HCT116 (cell line): ENCODE measurements at regions not wholly inside any gene's neighbourhood (a gene's known extent, or its start where the extent isn't known, plus 50 kb on each side); places are given as distances from the start of the nearest gene placed in this dataset.

Source experiments
- ATAC-seq: fragments of 200-7000 bp; cut with Tn5 transposase; 2 replicates; pipeline ENCODE4 v1.9.1; 2020; ENCODE audit warnings: mild to moderate bottlenecking, moderate library complexity
- BruUV-seq: library from RNA; stranded (reverse); fragments of 400-500 nt; replicated peaks from 2 replicates; lab custom pipeline; 2021; lab: Mats Ljungman, UMichigan
- CTCF ChIA-PET: fragments of 300-600 bp; sonication (Branson Sonifier 250); formaldehyde crosslinking; loops from one replicate; lab custom pipeline; 2021; ENCODE audit warnings: antibody characterized with exemption; lab: Charles Lee
- POLR2A ChIA-PET: fragments of 300-600, 350-600 bp; sonication (Branson Sonifier 250); formaldehyde crosslinking; loops from one replicate; lab custom pipeline; 2021; ENCODE audit warnings: antibody characterized with exemption; lab: Charles Lee
- RAD21 ChIA-PET, 2 experiments: fragments of 300-600 bp; sonication (Branson Sonifier 250); formaldehyde crosslinking; loops; one replicate each; lab custom pipeline; 2023; ENCODE audit warnings: low total read pairs in 2 of 2; ENCODE audit not compliant: uncharacterized antibody in 2 of 2, unreplicated experiment in 2 of 2, low non-redundant PET in 1 of 2; lab: Charles Lee
- DNase-seq: peaks from one replicate; pipeline ENCODE4 v3.0.0-alpha.2; 2010; ENCODE audit warnings: low read depth, low spot score
- H2AFZ ChIP-seq: fragments of 200-600 bp; shearing (Covaris generic), sonication (generic); 2 replicates; pipeline ENCODE4 v1.6.1; 2017; ENCODE audit warnings: low read depth, mixed run types, mixed read lengths, antibody characterized with exemption, low read length; ENCODE audit not compliant: poor library complexity, severe bottlenecking
- H3K27ac ChIP-seq: 2 replicates; pipeline ENCODE4 v1.5.1; 2012; ENCODE audit warnings: low read depth, low read length
- H3K27me3 ChIP-seq: fragments of 200-600 bp; sonication (generic); 2 replicates; pipeline ENCODE4 v1.6.1; 2016; ENCODE audit warnings: mixed run types, low read length, mixed read lengths; ENCODE audit not compliant: insufficient read depth
- H3K36me3 ChIP-seq, 2 experiments: fragments of 200-500 bp in 1 of 2; fragments of 200-600 bp in 1 of 2; sonication (Bioruptor generic) in 1 of 2; sonication (generic) in 1 of 2; 2 replicates each; pipeline versions ENCODE4 v1.5.1 to v1.6.1; 2014 to 2016; ENCODE audit warnings: low read length in 2 of 2, inconsistent platforms in 1 of 2, mixed read lengths in 1 of 2, mixed run types in 1 of 2; ENCODE audit not compliant: insufficient read depth in 2 of 2, control insufficient read depth in 1 of 2
- H3K4me1 ChIP-seq, 2 experiments: fragments of 200-600 bp in 1 of 2; sonication (generic) in 1 of 2; 2 replicates each; pipeline versions ENCODE4 v1.5.1 to v1.6.1; 2012 to 2017; ENCODE audit warnings: low read length in 2 of 2, inconsistent platforms in 1 of 2, mild to moderate bottlenecking in 1 of 2, mixed read lengths in 1 of 2, mixed run types in 1 of 2, moderate library complexity in 1 of 2; ENCODE audit not compliant: insufficient read depth in 2 of 2, control insufficient read depth in 1 of 2
- H3K4me2 ChIP-seq: fragments of 200-600 bp; sonication (generic); 2 replicates; pipeline ENCODE4 v1.6.1; 2017; ENCODE audit warnings: mixed run types, low read length, mixed read lengths
- H3K4me3 ChIP-seq, 2 experiments: fragments of 200-600 bp in 1 of 2; sonication (generic) in 1 of 2; replicated peaks in 1 of 2; 2 replicates each; pipeline ENCODE4 v1.5.1; 2011 to 2016; ENCODE audit warnings: low read length in 2 of 2, control low read depth in 1 of 2, low read depth in 1 of 2, mild to moderate bottlenecking in 1 of 2, mixed read lengths in 1 of 2, mixed run types in 1 of 2
- H3K79me2 ChIP-seq: fragments of 200-600 bp; sonication (generic); 2 replicates; pipeline ENCODE4 v1.6.1; 2017; ENCODE audit warnings: mild to moderate bottlenecking, mixed run types, low read length, moderate library complexity, mixed read lengths; ENCODE audit not compliant: insufficient read depth
- H3K9ac ChIP-seq: fragments of 200-600 bp; sonication (generic); 2 replicates; pipeline ENCODE4 v1.6.1; 2016; ENCODE audit warnings: low read length, mixed read lengths
- H3K9me2 ChIP-seq: fragments of 200-600 bp; sonication (generic), shearing (Covaris generic); 2 replicates; pipeline ENCODE4 v1.6.1; 2017; ENCODE audit warnings: mixed run types, mild to moderate bottlenecking, moderate library complexity; ENCODE audit not compliant: insufficient read depth
- H3K9me3 ChIP-seq, 2 experiments: fragments of 200-500 bp in 1 of 2; fragments of 200-600 bp in 1 of 2; sonication (Bioruptor generic) in 1 of 2; sonication (generic) in 1 of 2; 2 replicates each; pipeline ENCODE4 v1.6.1; 2014 to 2017; ENCODE audit warnings: low read length in 2 of 2, mixed read lengths in 2 of 2, inconsistent platforms in 1 of 2, low read depth in 1 of 2, mild to moderate bottlenecking in 1 of 2, mixed run types in 1 of 2, moderate library complexity in 1 of 2; ENCODE audit not compliant: control insufficient read depth in 1 of 2, insufficient read depth in 1 of 2
- H4K20me1 ChIP-seq: fragments of 200-600 bp; sonication (generic), shearing (Covaris generic); 2 replicates; pipeline ENCODE4 v1.6.1; 2017; ENCODE audit warnings: mixed run types, mild to moderate bottlenecking, moderate library complexity; ENCODE audit not compliant: insufficient read depth
- POLR2A ChIP-seq: IDR thresholded peaks from 2 replicates; pipeline ENCODE4 v1.7.0; 2011; ENCODE audit warnings: borderline replicate concordance; ENCODE audit not compliant: insufficient read depth, insufficient read length; ENCODE audit errors: extremely low read depth
- RAD21 ChIP-seq: IDR thresholded peaks from 2 replicates; pipeline ENCODE4 v1.6.1; 2012; ENCODE audit warnings: low read depth, mild to moderate bottlenecking
- SP1 ChIP-seq: IDR thresholded peaks from 2 replicates; pipeline ENCODE4 v1.6.1; 2012; ENCODE audit warnings: low read depth
- SRF ChIP-seq: IDR thresholded peaks from 2 replicates; pipeline ENCODE4 v1.6.1; 2012; ENCODE audit warnings: low read depth
- YY1 ChIP-seq: IDR thresholded peaks from 2 replicates; pipeline ENCODE4 v1.6.1; 2011; ENCODE audit warnings: low read length, low read depth, moderate library complexity, mild to moderate bottlenecking; ENCODE audit not compliant: insufficient replicate concordance; ENCODE audit errors: extremely low read depth
- intact Hi-C: fragments of 100-400 bp; cut with micrococcal nuclease; formaldehyde crosslinking; loops from 2 replicates; pipeline ENCODE4 v1.10.0; 2022
- TF ChIP-seq, protein P1 (sequence below): IDR thresholded peaks from 2 replicates; pipeline ENCODE4 v1.6.1; 2012; ENCODE audit warnings: low read depth
- TF ChIP-seq, protein P2 (sequence below), 3 experiments: fragments of 200-600 bp in 1 of 3; sonication (generic) in 1 of 3; IDR thresholded peaks in 2 of 3; conservative IDR thresholded peaks in 1 of 3; 2 replicates each; pipeline ENCODE4 v1.5.1; 2012 to 2017; ENCODE audit warnings: low read depth in 2 of 3, low read length in 2 of 3, antibody characterized with exemption in 1 of 3, borderline replicate concordance in 1 of 3, control low read depth in 1 of 3, mild to moderate bottlenecking in 1 of 3, mixed read lengths in 1 of 3, mixed run types in 1 of 3, moderate library complexity in 1 of 3; ENCODE audit not compliant: insufficient read depth in 1 of 3

DNA sequence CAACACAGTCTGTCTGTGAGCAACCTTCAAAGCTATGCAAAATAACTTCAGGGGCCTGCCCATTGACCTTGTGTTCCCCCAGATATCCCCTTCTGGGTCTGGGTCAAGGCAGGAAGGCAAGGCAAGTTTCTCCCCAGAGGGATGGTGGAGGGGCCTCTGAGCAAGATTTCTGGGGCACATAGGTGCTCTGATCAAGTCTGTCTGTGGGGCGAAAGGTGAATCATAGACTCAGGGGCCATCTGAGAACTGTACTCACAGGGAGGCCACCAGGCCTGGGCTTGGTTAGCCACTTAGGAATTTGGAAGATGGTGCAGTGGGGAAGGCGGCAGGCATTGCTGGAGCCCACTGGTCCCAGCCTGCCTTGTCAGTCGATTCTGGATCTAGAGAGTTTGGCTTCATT lies 92.4 kb downstream of the MINAR1 start:
- Histone ChIP-seq H3K79me2 (no peaks in the 10 kb centered on the region), H3K4me1 (no peaks in the 10 kb centered on the region), H3K9ac (no peak overlapping the region), H3K4me2 (no peak overlapping the region), H2AFZ (no peak overlapping the region), H4K20me1 (no peaks in the 10 kb centered on the region), H3K4me3 (no peak overlapping the region), H3K9me3 (no peaks in the 10 kb centered on the region), H3K27me3 (peaks cover 11% of the 10 kb centered on the region; the same call in 1 of the 2 replicates), H3K27ac (no peak overlapping the region), H3K36me3 (no peaks in the 10 kb centered on the region), H3K9me2 (no peaks in the 10 kb centered on the region)
- ChIA-PET RAD21 (no interaction called here), CTCF (interaction anchor here (1.0 kb wide), 1 partner anchor 72 kb away, joined by 3 read pairs; no protein-coding TSS in a partner anchor), POLR2A (no interaction called here)
- DNase-seq, result no peak
- no peak for ATAC-seq
- TF ChIP-seq, protein P1, sequence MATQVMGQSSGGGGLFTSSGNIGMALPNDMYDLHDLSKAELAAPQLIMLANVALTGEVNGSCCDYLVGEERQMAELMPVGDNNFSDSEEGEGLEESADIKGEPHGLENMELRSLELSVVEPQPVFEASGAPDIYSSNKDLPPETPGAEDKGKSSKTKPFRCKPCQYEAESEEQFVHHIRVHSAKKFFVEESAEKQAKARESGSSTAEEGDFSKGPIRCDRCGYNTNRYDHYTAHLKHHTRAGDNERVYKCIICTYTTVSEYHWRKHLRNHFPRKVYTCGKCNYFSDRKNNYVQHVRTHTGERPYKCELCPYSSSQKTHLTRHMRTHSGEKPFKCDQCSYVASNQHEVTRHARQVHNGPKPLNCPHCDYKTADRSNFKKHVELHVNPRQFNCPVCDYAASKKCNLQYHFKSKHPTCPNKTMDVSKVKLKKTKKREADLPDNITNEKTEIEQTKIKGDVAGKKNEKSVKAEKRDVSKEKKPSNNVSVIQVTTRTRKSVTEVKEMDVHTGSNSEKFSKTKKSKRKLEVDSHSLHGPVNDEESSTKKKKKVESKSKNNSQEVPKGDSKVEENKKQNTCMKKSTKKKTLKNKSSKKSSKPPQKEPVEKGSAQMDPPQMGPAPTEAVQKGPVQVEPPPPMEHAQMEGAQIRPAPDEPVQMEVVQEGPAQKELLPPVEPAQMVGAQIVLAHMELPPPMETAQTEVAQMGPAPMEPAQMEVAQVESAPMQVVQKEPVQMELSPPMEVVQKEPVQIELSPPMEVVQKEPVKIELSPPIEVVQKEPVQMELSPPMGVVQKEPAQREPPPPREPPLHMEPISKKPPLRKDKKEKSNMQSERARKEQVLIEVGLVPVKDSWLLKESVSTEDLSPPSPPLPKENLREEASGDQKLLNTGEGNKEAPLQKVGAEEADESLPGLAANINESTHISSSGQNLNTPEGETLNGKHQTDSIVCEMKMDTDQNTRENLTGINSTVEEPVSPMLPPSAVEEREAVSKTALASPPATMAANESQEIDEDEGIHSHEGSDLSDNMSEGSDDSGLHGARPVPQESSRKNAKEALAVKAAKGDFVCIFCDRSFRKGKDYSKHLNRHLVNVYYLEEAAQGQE, result no peak
- TF ChIP-seq YY1 (no peak), POLR2A (no peak), SP1 (no peak), RAD21 (no peak), SRF (no peak)
- TF ChIP-seq, protein P2, sequence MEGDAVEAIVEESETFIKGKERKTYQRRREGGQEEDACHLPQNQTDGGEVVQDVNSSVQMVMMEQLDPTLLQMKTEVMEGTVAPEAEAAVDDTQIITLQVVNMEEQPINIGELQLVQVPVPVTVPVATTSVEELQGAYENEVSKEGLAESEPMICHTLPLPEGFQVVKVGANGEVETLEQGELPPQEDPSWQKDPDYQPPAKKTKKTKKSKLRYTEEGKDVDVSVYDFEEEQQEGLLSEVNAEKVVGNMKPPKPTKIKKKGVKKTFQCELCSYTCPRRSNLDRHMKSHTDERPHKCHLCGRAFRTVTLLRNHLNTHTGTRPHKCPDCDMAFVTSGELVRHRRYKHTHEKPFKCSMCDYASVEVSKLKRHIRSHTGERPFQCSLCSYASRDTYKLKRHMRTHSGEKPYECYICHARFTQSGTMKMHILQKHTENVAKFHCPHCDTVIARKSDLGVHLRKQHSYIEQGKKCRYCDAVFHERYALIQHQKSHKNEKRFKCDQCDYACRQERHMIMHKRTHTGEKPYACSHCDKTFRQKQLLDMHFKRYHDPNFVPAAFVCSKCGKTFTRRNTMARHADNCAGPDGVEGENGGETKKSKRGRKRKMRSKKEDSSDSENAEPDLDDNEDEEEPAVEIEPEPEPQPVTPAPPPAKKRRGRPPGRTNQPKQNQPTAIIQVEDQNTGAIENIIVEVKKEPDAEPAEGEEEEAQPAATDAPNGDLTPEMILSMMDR (IDR thresholded peaks at IDR 0.05 in 2 of 3, conservative IDR thresholded peaks at IDR 0.05 in 1 of 3; ENCODE audit: borderline replicate concordance in 1 of 3, insufficient read depth in 1 of 3, low read depth in 2 of 3, low read length in 2 of 3), result no peak
- BruUV-seq, result no TSS peak
- intact Hi-C loops, result no loop called here
